HCT116 (cell line): ENCODE measurements at regions not wholly inside any gene's neighbourhood (a gene's known extent, or its start where the extent isn't known, plus 50 kb on each side); places are given as distances from the start of the nearest gene placed in this dataset.

Experiments
- ATAC-seq: fragments of 200-7000 bp; cut with Tn5 transposase; 2 replicates; pipeline ENCODE4 v1.9.1; 2020; ENCODE audit warnings: mild to moderate bottlenecking, moderate library complexity
- BruUV-seq: library from RNA; stranded (reverse); fragments of 400-500 nt; replicated peaks from 2 replicates; lab custom pipeline; 2021; lab: Mats Ljungman, UMichigan
- CTCF ChIA-PET: fragments of 300-600 bp; sonication (Branson Sonifier 250); formaldehyde crosslinking; loops from one replicate; lab custom pipeline; 2021; ENCODE audit warnings: antibody characterized with exemption; lab: Charles Lee
- POLR2A ChIA-PET: fragments of 300-600, 350-600 bp; sonication (Branson Sonifier 250); formaldehyde crosslinking; loops from one replicate; lab custom pipeline; 2021; ENCODE audit warnings: antibody characterized with exemption; lab: Charles Lee
- RAD21 ChIA-PET, 2 experiments: fragments of 300-600 bp; sonication (Branson Sonifier 250); formaldehyde crosslinking; loops; one replicate each; lab custom pipeline; 2023; ENCODE audit warnings: low total read pairs in 2 of 2; ENCODE audit not compliant: uncharacterized antibody in 2 of 2, unreplicated experiment in 2 of 2, low non-redundant PET in 1 of 2; lab: Charles Lee
- DNase-seq: peaks from one replicate; pipeline ENCODE4 v3.0.0-alpha.2; 2010; ENCODE audit warnings: low read depth, low spot score
- H2AFZ ChIP-seq: fragments of 200-600 bp; shearing (Covaris generic), sonication (generic); 2 replicates; pipeline ENCODE4 v1.6.1; 2017; ENCODE audit warnings: low read depth, mixed run types, mixed read lengths, antibody characterized with exemption, low read length; ENCODE audit not compliant: poor library complexity, severe bottlenecking
- H3K27ac ChIP-seq: 2 replicates; pipeline ENCODE4 v1.5.1; 2012; ENCODE audit warnings: low read depth, low read length
- H3K27me3 ChIP-seq: fragments of 200-600 bp; sonication (generic); 2 replicates; pipeline ENCODE4 v1.6.1; 2016; ENCODE audit warnings: mixed run types, low read length, mixed read lengths; ENCODE audit not compliant: insufficient read depth
- H3K36me3 ChIP-seq, 2 experiments: fragments of 200-500 bp in 1 of 2; fragments of 200-600 bp in 1 of 2; sonication (Bioruptor generic) in 1 of 2; sonication (generic) in 1 of 2; 2 replicates each; pipeline versions ENCODE4 v1.5.1 to v1.6.1; 2014 to 2016; ENCODE audit warnings: low read length in 2 of 2, inconsistent platforms in 1 of 2, mixed read lengths in 1 of 2, mixed run types in 1 of 2; ENCODE audit not compliant: insufficient read depth in 2 of 2, control insufficient read depth in 1 of 2
- H3K4me1 ChIP-seq, 2 experiments: fragments of 200-600 bp in 1 of 2; sonication (generic) in 1 of 2; 2 replicates each; pipeline versions ENCODE4 v1.5.1 to v1.6.1; 2012 to 2017; ENCODE audit warnings: low read length in 2 of 2, inconsistent platforms in 1 of 2, mild to moderate bottlenecking in 1 of 2, mixed read lengths in 1 of 2, mixed run types in 1 of 2, moderate library complexity in 1 of 2; ENCODE audit not compliant: insufficient read depth in 2 of 2, control insufficient read depth in 1 of 2
- H3K4me2 ChIP-seq: fragments of 200-600 bp; sonication (generic); 2 replicates; pipeline ENCODE4 v1.6.1; 2017; ENCODE audit warnings: mixed run types, low read length, mixed read lengths
- H3K4me3 ChIP-seq, 2 experiments: fragments of 200-600 bp in 1 of 2; sonication (generic) in 1 of 2; replicated peaks in 1 of 2; 2 replicates each; pipeline ENCODE4 v1.5.1; 2011 to 2016; ENCODE audit warnings: low read length in 2 of 2, control low read depth in 1 of 2, low read depth in 1 of 2, mild to moderate bottlenecking in 1 of 2, mixed read lengths in 1 of 2, mixed run types in 1 of 2
- H3K79me2 ChIP-seq: fragments of 200-600 bp; sonication (generic); 2 replicates; pipeline ENCODE4 v1.6.1; 2017; ENCODE audit warnings: mild to moderate bottlenecking, mixed run types, low read length, moderate library complexity, mixed read lengths; ENCODE audit not compliant: insufficient read depth
- H3K9ac ChIP-seq: fragments of 200-600 bp; sonication (generic); 2 replicates; pipeline ENCODE4 v1.6.1; 2016; ENCODE audit warnings: low read length, mixed read lengths
- H3K9me2 ChIP-seq: fragments of 200-600 bp; sonication (generic), shearing (Covaris generic); 2 replicates; pipeline ENCODE4 v1.6.1; 2017; ENCODE audit warnings: mixed run types, mild to moderate bottlenecking, moderate library complexity; ENCODE audit not compliant: insufficient read depth
- H3K9me3 ChIP-seq, 2 experiments: fragments of 200-500 bp in 1 of 2; fragments of 200-600 bp in 1 of 2; sonication (Bioruptor generic) in 1 of 2; sonication (generic) in 1 of 2; 2 replicates each; pipeline ENCODE4 v1.6.1; 2014 to 2017; ENCODE audit warnings: low read length in 2 of 2, mixed read lengths in 2 of 2, inconsistent platforms in 1 of 2, low read depth in 1 of 2, mild to moderate bottlenecking in 1 of 2, mixed run types in 1 of 2, moderate library complexity in 1 of 2; ENCODE audit not compliant: control insufficient read depth in 1 of 2, insufficient read depth in 1 of 2
- H4K20me1 ChIP-seq: fragments of 200-600 bp; sonication (generic), shearing (Covaris generic); 2 replicates; pipeline ENCODE4 v1.6.1; 2017; ENCODE audit warnings: mixed run types, mild to moderate bottlenecking, moderate library complexity; ENCODE audit not compliant: insufficient read depth
- EGR1 ChIP-seq: IDR thresholded peaks from 2 replicates; pipeline ENCODE4 v1.6.1; 2012; ENCODE audit warnings: low read depth
- ELF1 ChIP-seq: IDR thresholded peaks from 2 replicates; pipeline ENCODE4 v1.6.1; 2012; ENCODE audit warnings: low read depth, borderline replicate concordance
- EZH2phosphoT487 ChIP-seq: fragments of 200-600 bp; IDR thresholded peaks from 2 replicates; pipeline ENCODE4 v1.6.1; 2018; ENCODE audit warnings: antibody characterized with exemption, borderline replicate concordance
- FOSL1 ChIP-seq: IDR thresholded peaks from 2 replicates; pipeline ENCODE4 v1.6.1; 2012; ENCODE audit warnings: low read depth
- POLR2A ChIP-seq: IDR thresholded peaks from 2 replicates; pipeline ENCODE4 v1.7.0; 2011; ENCODE audit warnings: borderline replicate concordance; ENCODE audit not compliant: insufficient read depth, insufficient read length; ENCODE audit errors: extremely low read depth
- POLR2AphosphoS5 ChIP-seq: IDR thresholded peaks from 2 replicates; pipeline ENCODE4 v1.6.1; 2011; ENCODE audit warnings: mild to moderate bottlenecking, low read depth, low read length, moderate library complexity
- SIN3A ChIP-seq: IDR thresholded peaks from 2 replicates; pipeline ENCODE4 v1.6.1; 2012; ENCODE audit warnings: low read depth
- SRF ChIP-seq: IDR thresholded peaks from 2 replicates; pipeline ENCODE4 v1.6.1; 2012; ENCODE audit warnings: low read depth
- TCF7L2 ChIP-seq: IDR thresholded peaks from 2 replicates; pipeline ENCODE4 v1.7.0; 2011; ENCODE audit warnings: borderline replicate concordance, inconsistent platforms; ENCODE audit not compliant: insufficient read depth, insufficient read length; ENCODE audit errors: extremely low read depth
- ZFX ChIP-seq: fragments of 450-650 bp; IDR thresholded peaks from 2 replicates; pipeline ENCODE4 v1.6.1; 2017
- intact Hi-C: fragments of 100-400 bp; cut with micrococcal nuclease; formaldehyde crosslinking; loops from 2 replicates; pipeline ENCODE4 v1.10.0; 2022
- TF ChIP-seq, protein P1 (sequence below): IDR thresholded peaks from 2 replicates; pipeline ENCODE4 v1.6.1; 2012; ENCODE audit warnings: low read depth
- TF ChIP-seq, protein P2 (sequence below), 3 experiments: fragments of 200-600 bp in 1 of 3; sonication (generic) in 1 of 3; IDR thresholded peaks in 2 of 3; conservative IDR thresholded peaks in 1 of 3; 2 replicates each; pipeline ENCODE4 v1.5.1; 2012 to 2017; ENCODE audit warnings: low read depth in 2 of 3, low read length in 2 of 3, antibody characterized with exemption in 1 of 3, borderline replicate concordance in 1 of 3, control low read depth in 1 of 3, mild to moderate bottlenecking in 1 of 3, mixed read lengths in 1 of 3, mixed run types in 1 of 3, moderate library complexity in 1 of 3; ENCODE audit not compliant: insufficient read depth in 1 of 3
- TF ChIP-seq, protein P3 (sequence below): IDR thresholded peaks from 2 replicates; pipeline ENCODE4 v1.6.1; 2011; ENCODE audit warnings: mild to moderate bottlenecking, low read length, moderate library complexity; ENCODE audit not compliant: insufficient replicate concordance; ENCODE audit errors: extremely low read depth

DNA sequence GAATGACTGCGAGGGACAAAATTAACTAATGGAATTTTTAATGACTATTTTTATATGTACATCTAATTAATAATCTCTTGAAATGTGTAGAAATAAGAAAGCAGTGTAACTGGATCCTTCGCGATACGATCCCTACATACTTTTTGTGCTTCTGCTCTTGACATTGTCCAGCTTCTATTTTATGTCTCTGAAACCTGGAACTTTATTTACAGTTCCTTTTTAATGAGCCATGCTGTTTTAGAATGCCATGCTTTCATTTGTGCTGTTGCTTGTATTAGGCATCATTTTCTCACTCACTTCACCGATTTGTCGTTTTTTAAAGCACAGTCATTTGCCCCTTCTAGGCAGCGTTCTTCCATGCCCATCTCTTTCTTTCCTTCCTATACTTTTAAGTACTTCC, 301.3 kb downstream of the EDEM1 start (continued):
- TF ChIP-seq, protein P1, sequence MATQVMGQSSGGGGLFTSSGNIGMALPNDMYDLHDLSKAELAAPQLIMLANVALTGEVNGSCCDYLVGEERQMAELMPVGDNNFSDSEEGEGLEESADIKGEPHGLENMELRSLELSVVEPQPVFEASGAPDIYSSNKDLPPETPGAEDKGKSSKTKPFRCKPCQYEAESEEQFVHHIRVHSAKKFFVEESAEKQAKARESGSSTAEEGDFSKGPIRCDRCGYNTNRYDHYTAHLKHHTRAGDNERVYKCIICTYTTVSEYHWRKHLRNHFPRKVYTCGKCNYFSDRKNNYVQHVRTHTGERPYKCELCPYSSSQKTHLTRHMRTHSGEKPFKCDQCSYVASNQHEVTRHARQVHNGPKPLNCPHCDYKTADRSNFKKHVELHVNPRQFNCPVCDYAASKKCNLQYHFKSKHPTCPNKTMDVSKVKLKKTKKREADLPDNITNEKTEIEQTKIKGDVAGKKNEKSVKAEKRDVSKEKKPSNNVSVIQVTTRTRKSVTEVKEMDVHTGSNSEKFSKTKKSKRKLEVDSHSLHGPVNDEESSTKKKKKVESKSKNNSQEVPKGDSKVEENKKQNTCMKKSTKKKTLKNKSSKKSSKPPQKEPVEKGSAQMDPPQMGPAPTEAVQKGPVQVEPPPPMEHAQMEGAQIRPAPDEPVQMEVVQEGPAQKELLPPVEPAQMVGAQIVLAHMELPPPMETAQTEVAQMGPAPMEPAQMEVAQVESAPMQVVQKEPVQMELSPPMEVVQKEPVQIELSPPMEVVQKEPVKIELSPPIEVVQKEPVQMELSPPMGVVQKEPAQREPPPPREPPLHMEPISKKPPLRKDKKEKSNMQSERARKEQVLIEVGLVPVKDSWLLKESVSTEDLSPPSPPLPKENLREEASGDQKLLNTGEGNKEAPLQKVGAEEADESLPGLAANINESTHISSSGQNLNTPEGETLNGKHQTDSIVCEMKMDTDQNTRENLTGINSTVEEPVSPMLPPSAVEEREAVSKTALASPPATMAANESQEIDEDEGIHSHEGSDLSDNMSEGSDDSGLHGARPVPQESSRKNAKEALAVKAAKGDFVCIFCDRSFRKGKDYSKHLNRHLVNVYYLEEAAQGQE, result no peak
- TF ChIP-seq ELF1 (no peak), TCF7L2 (no peak), FOSL1 (no peak)
- TF ChIP-seq, protein P2, sequence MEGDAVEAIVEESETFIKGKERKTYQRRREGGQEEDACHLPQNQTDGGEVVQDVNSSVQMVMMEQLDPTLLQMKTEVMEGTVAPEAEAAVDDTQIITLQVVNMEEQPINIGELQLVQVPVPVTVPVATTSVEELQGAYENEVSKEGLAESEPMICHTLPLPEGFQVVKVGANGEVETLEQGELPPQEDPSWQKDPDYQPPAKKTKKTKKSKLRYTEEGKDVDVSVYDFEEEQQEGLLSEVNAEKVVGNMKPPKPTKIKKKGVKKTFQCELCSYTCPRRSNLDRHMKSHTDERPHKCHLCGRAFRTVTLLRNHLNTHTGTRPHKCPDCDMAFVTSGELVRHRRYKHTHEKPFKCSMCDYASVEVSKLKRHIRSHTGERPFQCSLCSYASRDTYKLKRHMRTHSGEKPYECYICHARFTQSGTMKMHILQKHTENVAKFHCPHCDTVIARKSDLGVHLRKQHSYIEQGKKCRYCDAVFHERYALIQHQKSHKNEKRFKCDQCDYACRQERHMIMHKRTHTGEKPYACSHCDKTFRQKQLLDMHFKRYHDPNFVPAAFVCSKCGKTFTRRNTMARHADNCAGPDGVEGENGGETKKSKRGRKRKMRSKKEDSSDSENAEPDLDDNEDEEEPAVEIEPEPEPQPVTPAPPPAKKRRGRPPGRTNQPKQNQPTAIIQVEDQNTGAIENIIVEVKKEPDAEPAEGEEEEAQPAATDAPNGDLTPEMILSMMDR (IDR thresholded peaks at IDR 0.05 in 2 of 3, conservative IDR thresholded peaks at IDR 0.05 in 1 of 3; ENCODE audit: borderline replicate concordance in 1 of 3, insufficient read depth in 1 of 3, low read depth in 2 of 3, low read length in 2 of 3), result no peak
- TF ChIP-seq, all 23 proteins: peak for 0

DNA sequence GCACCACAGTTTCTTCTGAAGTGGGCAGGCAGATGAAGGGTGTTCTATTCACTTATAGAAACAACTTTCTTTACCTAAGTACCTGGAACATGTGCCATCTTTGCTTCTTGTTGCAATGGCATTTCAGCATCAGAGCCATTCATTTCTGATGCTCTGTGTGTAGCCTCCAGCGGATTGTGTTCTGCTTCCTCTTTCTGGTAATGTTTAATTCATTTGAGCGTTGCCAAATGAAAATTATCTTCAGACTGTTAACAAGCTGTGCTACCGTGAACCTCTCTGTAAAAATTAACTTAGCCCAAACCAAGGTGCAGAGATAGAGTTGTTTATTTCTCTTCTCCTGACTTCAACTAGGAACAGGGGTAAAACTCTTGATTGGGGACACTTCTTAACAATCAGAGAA, 302.0 kb downstream of the EDEM1 start:
- Histone ChIP-seq H3K4me3 (no peak overlapping the region), H4K20me1 (no peaks in the 10 kb centered on the region), H3K79me2 (no peaks in the 10 kb centered on the region), H3K9me3 (no peaks in the 10 kb centered on the region), H3K4me1 (no peaks in the 10 kb centered on the region), H3K9ac (no peak overlapping the region), H3K4me2 (no peak overlapping the region), H3K36me3 (no peaks in the 10 kb centered on the region)
- intact Hi-C loops, result no loop called here
- POLR2A ChIA-PET, result no interaction called here
- DNase-seq, result no peak
- BruUV-seq, result no TSS peak
- TF ChIP-seq ELF1, result no peak
- no peak for TF ChIP-seq FOSL1
- no peak for TF ChIP-seq POLR2AphosphoS5
- TF ChIP-seq, protein P3, sequence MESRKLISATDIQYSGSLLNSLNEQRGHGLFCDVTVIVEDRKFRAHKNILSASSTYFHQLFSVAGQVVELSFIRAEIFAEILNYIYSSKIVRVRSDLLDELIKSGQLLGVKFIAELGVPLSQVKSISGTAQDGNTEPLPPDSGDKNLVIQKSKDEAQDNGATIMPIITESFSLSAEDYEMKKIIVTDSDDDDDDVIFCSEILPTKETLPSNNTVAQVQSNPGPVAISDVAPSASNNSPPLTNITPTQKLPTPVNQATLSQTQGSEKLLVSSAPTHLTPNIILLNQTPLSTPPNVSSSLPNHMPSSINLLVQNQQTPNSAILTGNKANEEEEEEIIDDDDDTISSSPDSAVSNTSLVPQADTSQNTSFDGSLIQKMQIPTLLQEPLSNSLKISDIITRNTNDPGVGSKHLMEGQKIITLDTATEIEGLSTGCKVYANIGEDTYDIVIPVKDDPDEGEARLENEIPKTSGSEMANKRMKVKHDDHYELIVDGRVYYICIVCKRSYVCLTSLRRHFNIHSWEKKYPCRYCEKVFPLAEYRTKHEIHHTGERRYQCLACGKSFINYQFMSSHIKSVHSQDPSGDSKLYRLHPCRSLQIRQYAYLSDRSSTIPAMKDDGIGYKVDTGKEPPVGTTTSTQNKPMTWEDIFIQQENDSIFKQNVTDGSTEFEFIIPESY, result no peak
- TF ChIP-seq SRF, result no peak
- no peak for TF ChIP-seq POLR2A
- TF ChIP-seq EGR1, result no peak
- TF ChIP-seq ZFX, result no peak
- TF ChIP-seq SIN3A, result no peak
- TF ChIP-seq EZH2phosphoT487, result no peak
- TF ChIP-seq, protein P1, result no peak
- TF ChIP-seq, all 23 proteins: peak for 0
- no peaks in the 10 kb centered on the region for H3K9me2 ChIP-seq
- no peak for ATAC-seq
- no peak overlapping the region for H3K27ac ChIP-seq
- CTCF ChIA-PET, result no interaction called here
- no peak overlapping the region for H2AFZ ChIP-seq
- RAD21 ChIA-PET, result no interaction called here
- H3K27me3 ChIP-seq, result peaks cover 6% of the 10 kb centered on the region; the same call in 1 of the 2 replicates
